ENCODE measurements at regions not wholly inside any gene's neighbourhood (a gene's known extent, or its start where the extent isn't known, plus 50 kb on each side); places are given as distances from the start of the nearest gene placed in this dataset.

GRCh38 chr2:133941666-133942065, 312.2 kb upstream of the MGAT5 start:
- Mint-ChIP-seq H3K36me3 (ENCODE audit: low read depth) (no peaks in the 10 kb centered on the region), H3K4me1 (ENCODE audit: low read depth) (no peaks in the 10 kb centered on the region), H3K4me3 (no peak overlapping the region), H3K9me3 (no peaks in the 10 kb centered on the region), H3K27ac (no peak overlapping the region), H3K27me3 (peaks cover 17% of the 10 kb centered on the region)

DNA sequence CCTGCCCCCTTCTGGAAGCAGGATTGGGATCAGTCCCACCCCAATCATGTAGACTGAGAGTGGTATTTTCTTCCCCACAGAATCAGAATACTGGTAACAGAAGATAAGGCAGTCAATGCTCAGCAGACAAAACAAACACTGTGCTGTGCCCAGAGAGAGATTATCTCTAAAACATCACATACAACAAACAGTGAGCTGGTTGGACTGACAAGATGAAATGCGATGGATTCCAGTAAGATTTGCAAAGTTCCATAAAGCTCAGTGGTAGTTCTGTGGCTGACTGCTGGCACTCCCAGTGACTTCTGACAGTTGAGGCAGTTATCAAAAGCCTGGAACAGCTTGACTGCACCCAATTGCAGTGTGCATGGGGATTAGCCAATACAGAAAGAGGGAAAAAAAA, 311.5 kb upstream of the MGAT5 start:
- no peaks in the 10 kb centered on the region for H3K9me3 Mint-ChIP-seq
- no peak overlapping the region for H3K27ac Mint-ChIP-seq
- no peak overlapping the region for H3K4me3 Mint-ChIP-seq
- H3K27me3 Mint-ChIP-seq = peaks cover 15% of the 10 kb centered on the region
- H3K36me3 Mint-ChIP-seq (ENCODE audit: low read depth) = no peaks in the 10 kb centered on the region
- H3K4me1 Mint-ChIP-seq (ENCODE audit: low read depth) = no peaks in the 10 kb centered on the region

DNA sequence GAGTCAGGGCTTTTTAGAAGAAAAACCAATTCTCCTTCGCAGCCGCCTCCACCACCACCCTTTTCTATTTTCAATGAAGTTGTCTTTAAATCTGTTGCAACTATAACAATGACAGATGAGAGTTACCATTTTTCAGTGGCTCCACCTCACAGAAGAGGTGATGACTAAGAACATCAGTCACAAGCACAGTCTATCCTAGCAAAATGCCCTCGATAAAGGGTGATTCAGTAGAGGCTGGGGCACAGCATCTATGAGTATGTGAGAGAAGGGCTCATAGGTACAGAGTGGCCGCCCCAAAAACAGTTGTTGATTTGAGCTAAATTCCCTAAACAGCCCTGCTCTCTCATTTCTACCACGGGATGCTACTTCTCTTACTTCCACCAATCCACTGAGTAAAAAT, 310.8 kb upstream of the MGAT5 start:
- Mint-ChIP-seq H3K9me3 (no peaks in the 10 kb centered on the region), H3K4me1 (ENCODE audit: low read depth) (no peaks in the 10 kb centered on the region), H3K27me3 (peaks cover 13% of the 10 kb centered on the region), H3K36me3 (ENCODE audit: low read depth) (no peaks in the 10 kb centered on the region), H3K27ac (no peak overlapping the region), H3K4me3 (no peak overlapping the region)

DNA sequence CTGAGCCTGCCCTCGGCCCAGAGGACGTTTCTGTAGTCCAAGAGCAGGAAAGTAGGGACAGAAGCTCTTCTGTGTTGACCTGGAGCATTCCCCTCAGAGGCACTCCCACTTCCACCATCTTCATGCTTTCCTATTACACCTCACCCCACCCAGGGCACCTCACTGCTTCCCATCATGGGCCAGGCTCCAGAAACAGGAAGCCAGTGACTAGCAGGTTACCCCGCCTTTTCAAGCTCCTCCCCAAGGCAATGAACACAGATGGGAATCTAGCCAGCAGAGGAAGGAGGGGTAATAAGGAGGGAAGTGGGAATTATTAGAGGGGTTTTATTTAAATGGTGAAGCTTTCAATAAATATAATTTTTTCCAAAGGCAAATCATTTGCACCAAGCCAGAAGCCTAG, 308.8 kb upstream of the MGAT5 start:
- no peak overlapping the region for H3K27ac Mint-ChIP-seq
- H3K36me3 Mint-ChIP-seq (ENCODE audit: low read depth) = no peaks in the 10 kb centered on the region
- peaks cover 6% of the 10 kb centered on the region for H3K27me3 Mint-ChIP-seq
- no peak overlapping the region for H3K4me3 Mint-ChIP-seq
- H3K4me1 Mint-ChIP-seq (ENCODE audit: low read depth) = no peaks in the 10 kb centered on the region
- H3K9me3 Mint-ChIP-seq = no peaks in the 10 kb centered on the region

DNA sequence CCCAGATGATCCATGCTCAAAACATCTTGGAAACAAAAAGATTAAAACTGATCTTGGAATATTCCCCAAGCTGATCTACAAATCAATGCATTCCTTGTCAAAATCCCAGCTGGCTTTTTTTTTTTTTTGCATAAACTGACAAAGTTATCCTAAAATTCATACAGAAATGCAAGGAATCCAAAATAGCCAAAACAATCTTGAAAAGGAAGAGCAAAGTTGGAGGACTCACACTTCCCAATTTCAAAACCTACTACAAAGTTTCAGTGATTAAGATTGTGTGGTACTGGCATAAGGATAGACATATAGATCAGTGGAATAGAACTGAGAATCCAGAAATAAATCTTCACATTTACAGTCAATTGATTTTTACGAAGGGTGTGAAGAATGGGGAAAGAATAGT, 306.8 kb upstream of the MGAT5 start:
- no peak overlapping the region for H3K4me3 Mint-ChIP-seq
- H3K27ac Mint-ChIP-seq = no peak overlapping the region
- no peaks in the 10 kb centered on the region for H3K4me1 Mint-ChIP-seq (ENCODE audit: low read depth)
- H3K9me3 Mint-ChIP-seq = no peaks in the 10 kb centered on the region
- H3K36me3 Mint-ChIP-seq (ENCODE audit: low read depth) = no peaks in the 10 kb centered on the region
- H3K27me3 Mint-ChIP-seq = peaks cover 3% of the 10 kb centered on the region

DNA sequence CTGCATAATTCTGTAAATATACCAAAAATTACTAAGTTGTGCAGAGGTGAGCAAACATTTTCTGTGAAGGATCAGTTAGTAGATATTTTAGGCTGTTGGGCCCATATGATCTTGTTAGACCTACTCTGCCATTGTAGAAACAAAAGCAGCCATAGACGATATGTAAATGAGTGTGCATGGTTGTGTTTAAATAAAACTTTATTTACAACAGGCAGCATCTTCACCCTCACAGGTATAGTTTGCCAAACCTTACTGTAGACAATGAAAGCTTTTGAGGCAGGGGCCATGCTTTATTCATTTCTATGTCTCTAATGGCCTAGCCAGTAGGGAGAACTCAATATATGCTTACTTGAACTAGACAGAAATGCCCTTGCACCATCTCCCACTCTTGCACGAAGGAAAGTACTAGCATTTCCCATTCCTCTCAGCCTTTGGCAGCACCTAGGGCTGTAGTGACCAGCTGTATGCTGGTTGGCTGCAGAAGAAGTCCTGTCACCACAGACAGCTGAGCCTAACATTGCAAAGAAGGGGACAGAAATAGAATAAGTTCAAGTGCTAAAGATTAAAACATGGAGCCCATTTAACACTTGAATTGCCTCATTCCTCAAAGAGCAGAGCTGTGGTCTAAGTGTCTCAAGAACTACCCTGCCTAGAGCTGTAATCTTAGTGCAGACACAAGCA, 305.1 kb upstream of the MGAT5 start:
- peaks cover 3% of the 10 kb centered on the region for H3K27me3 Mint-ChIP-seq
- no peak overlapping the region for H3K27ac Mint-ChIP-seq
- no peaks in the 10 kb centered on the region for H3K9me3 Mint-ChIP-seq
- H3K36me3 Mint-ChIP-seq (ENCODE audit: low read depth) = no peaks in the 10 kb centered on the region
- H3K4me1 Mint-ChIP-seq (ENCODE audit: low read depth) = no peaks in the 10 kb centered on the region
- H3K4me3 Mint-ChIP-seq = no peak overlapping the region

DNA sequence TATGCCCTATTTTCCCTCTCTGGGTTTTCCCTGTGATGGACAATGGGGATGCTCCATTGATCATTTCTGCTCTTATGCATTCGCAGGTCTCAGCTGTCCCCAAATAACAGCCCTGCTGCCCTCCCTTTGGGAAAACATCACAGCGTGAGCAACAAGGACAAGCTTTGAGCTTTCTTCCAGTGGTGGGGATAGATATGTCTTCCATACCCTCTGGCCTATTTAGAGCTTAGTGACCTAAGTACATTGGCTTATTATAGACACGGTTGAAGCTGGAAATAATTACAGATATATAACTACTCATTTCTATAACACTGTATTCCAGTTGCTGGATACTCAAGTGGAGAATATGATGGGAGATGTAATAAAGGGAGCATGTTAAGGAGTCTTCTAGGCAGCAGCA, 304.3 kb upstream of the MGAT5 start:
- no peak overlapping the region for H3K4me3 Mint-ChIP-seq
- H3K4me1 Mint-ChIP-seq (ENCODE audit: low read depth) = no peaks in the 10 kb centered on the region
- peaks cover 3% of the 10 kb centered on the region for H3K27me3 Mint-ChIP-seq
- H3K36me3 Mint-ChIP-seq (ENCODE audit: low read depth) = no peaks in the 10 kb centered on the region
- no peaks in the 10 kb centered on the region for H3K9me3 Mint-ChIP-seq
- H3K27ac Mint-ChIP-seq = no peak overlapping the region

- H3K27me3 Mint-ChIP-seq = peaks cover 4% of the 10 kb centered on the region
- H3K4me3 Mint-ChIP-seq = no peak overlapping the region
- H3K9me3 Mint-ChIP-seq = no peaks in the 10 kb centered on the region
- H3K36me3 Mint-ChIP-seq (ENCODE audit: low read depth) = no peaks in the 10 kb centered on the region
- no peak overlapping the region for H3K27ac Mint-ChIP-seq
- H3K4me1 Mint-ChIP-seq (ENCODE audit: low read depth) = no peaks in the 10 kb centered on the region
Measured at GRCh38 chr2:133951209-133951608, 302.7 kb upstream of the MGAT5 start.

- H3K36me3 Mint-ChIP-seq (ENCODE audit: low read depth) = no peaks in the 10 kb centered on the region
- no peak overlapping the region for H3K27ac Mint-ChIP-seq
- H3K4me1 Mint-ChIP-seq (ENCODE audit: low read depth) = no peaks in the 10 kb centered on the region
- H3K27me3 Mint-ChIP-seq = peaks cover 12% of the 10 kb centered on the region
- H3K9me3 Mint-ChIP-seq = no peaks in the 10 kb centered on the region
- H3K4me3 Mint-ChIP-seq = no peak overlapping the region
Measured at GRCh38 chr2:133952420-133952819, 301.5 kb upstream of the MGAT5 start.

GRCh38 chr2:133952896-133953295, 301.0 kb upstream of the MGAT5 start:
- H3K4me1 Mint-ChIP-seq (ENCODE audit: low read depth) = no peaks in the 10 kb centered on the region
- peaks cover 13% of the 10 kb centered on the region for H3K27me3 Mint-ChIP-seq
- H3K9me3 Mint-ChIP-seq = no peaks in the 10 kb centered on the region
- H3K27ac Mint-ChIP-seq = no peak overlapping the region
- H3K4me3 Mint-ChIP-seq = no peak overlapping the region
- H3K36me3 Mint-ChIP-seq (ENCODE audit: low read depth) = no peaks in the 10 kb centered on the region

DNA sequence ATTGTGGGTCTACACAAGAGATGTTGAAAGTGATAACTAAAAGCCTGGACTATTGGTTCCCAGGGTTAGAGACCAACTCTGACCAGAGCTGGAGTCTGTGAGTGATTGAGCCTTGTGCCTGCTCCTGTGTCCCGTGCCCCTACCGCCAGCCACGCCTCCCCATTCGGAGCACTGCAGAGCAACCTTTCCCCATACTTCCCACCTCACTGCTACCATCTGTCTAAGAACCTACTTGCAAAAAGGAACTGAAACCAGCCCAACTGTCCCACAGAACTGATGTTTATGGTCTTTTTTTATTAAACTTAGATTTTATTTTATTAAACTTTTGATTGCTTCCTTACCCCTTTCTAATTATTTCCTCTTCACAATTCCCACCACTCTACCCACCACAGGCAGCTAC, 300.3 kb upstream of the MGAT5 start:
- H3K4me3 Mint-ChIP-seq = no peak overlapping the region
- H3K9me3 Mint-ChIP-seq = no peaks in the 10 kb centered on the region
- H3K27me3 Mint-ChIP-seq = peaks cover 13% of the 10 kb centered on the region
- no peak overlapping the region for H3K27ac Mint-ChIP-seq
- no peaks in the 10 kb centered on the region for H3K4me1 Mint-ChIP-seq (ENCODE audit: low read depth)
- no peaks in the 10 kb centered on the region for H3K36me3 Mint-ChIP-seq (ENCODE audit: low read depth)

DNA sequence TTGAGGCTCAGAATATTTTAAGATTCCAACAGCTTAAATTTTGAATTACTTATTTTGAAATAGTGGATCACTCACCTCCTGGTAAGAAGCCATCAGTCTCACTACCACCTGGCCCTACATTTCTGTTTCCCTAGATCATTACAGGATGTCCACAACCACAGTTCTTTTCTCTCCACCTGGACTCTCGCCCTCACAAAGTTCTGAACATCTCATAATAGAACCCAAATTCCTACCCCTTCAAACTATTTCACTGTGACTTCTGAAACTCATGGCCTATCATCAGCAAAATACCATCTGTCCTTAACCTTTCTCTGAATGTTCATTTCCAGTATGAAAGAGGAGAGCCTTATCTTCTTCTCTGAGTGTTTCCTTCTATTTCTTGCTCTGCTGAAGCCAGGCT, 299.2 kb upstream of the MGAT5 start:
- Mint-ChIP-seq H3K27me3 (peaks cover 16% of the 10 kb centered on the region), H3K36me3 (ENCODE audit: low read depth) (no peaks in the 10 kb centered on the region), H3K27ac (no peak overlapping the region), H3K4me1 (ENCODE audit: low read depth) (no peaks in the 10 kb centered on the region), H3K9me3 (no peaks in the 10 kb centered on the region), H3K4me3 (no peak overlapping the region)

GRCh38 chr2:133955169-133955568, 298.7 kb upstream of the MGAT5 start:
- Mint-ChIP-seq H3K4me3 (no peak overlapping the region), H3K4me1 (ENCODE audit: low read depth) (no peaks in the 10 kb centered on the region), H3K27me3 (peaks cover 17% of the 10 kb centered on the region), H3K36me3 (ENCODE audit: low read depth) (no peaks in the 10 kb centered on the region), H3K9me3 (no peaks in the 10 kb centered on the region), H3K27ac (no peak overlapping the region)

DNA sequence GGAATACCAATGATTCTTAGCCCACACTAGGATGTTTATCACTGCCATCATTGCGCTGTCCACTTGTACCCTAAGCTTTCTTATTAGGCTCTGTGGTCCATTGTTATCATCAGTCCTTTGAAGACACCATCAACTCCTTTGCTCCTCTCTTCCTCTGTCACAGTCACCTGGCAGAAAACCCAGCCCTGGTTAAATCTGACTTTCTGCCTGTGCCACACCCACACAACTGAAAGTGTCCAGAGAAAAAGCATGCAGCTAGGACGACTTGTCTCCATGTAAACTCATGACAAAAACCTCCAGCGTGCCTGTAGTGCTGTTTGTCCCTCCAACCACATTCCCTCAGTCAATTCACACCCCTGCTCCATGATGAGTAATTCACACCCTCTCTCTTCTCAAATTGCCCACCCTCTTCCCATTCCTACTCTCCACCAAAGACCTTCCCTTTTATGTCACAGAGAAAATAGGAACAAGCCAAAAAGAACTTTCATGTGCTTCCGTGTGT, 297.4 kb upstream of the MGAT5 start:
- Mint-ChIP-seq H3K4me3 (no peak overlapping the region), H3K27ac (no peak overlapping the region), H3K27me3 (peaks cover 17% of the 10 kb centered on the region), H3K4me1 (ENCODE audit: low read depth) (no peaks in the 10 kb centered on the region), H3K9me3 (no peaks in the 10 kb centered on the region), H3K36me3 (ENCODE audit: low read depth) (no peaks in the 10 kb centered on the region)

DNA sequence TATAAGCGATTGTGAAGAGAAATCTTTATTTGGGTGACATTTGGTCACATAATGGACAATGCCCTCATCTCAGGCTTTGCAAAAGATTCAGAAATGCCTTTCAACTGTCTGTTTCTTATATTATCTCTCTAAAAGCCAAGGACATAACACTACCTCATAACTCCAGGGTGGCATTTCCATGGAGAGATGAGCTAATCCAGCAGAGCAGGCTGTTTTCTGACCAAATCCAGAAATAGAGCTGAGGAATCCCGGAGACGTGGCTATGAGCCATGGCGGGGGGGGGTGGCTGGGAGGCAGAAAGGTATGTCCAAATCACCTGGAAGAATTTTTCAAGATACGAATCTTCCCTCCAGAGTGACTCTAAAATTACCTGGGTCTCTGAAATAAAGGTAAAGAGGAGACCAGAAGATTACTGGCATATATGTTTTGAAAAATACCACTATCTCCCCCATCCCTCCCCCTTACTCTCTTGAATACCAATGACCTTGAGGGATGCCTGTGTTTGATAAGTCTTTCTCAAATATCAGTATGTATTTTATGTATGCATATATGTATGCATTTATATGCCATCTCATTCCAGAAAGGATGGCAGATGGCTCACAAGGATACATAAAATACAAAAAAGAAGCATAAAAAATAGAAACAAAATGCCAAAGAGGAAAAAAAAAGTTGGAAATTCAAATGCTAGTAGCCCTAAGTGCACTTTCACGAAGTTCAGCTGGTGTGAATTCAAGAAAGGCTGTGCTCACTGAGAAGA, 296.0 kb upstream of the MGAT5 start:
- H3K4me3 Mint-ChIP-seq = no peak overlapping the region
- H3K27ac Mint-ChIP-seq = no peak overlapping the region
- H3K36me3 Mint-ChIP-seq (ENCODE audit: low read depth) = no peaks in the 10 kb centered on the region
- peaks cover 26% of the 10 kb centered on the region for H3K27me3 Mint-ChIP-seq
- H3K9me3 Mint-ChIP-seq = no peaks in the 10 kb centered on the region
- no peaks in the 10 kb centered on the region for H3K4me1 Mint-ChIP-seq (ENCODE audit: low read depth)

DNA sequence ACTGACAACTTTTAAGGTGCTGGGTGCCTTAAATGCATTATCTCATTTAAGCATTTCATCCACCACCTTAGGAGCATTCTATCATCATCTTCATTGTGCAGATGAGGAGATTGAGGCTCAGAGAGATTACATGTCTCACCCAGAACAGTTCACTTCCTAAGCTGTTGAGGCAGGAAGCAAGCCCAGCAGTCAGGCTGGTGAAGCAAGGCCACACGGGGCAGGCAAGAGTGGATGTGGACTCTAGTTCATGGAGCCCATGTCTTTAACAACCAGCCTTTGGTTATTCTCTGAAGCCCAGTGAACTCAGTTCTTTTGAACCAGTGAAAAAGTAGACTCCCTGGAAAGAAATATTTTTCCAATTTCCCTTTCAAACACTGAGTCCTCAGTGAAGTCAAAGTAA, 294.8 kb upstream of the MGAT5 start:
- no peaks in the 10 kb centered on the region for H3K4me1 Mint-ChIP-seq (ENCODE audit: low read depth)
- peaks cover 30% of the 10 kb centered on the region for H3K27me3 Mint-ChIP-seq
- no peak overlapping the region for H3K4me3 Mint-ChIP-seq
- no peaks in the 10 kb centered on the region for H3K36me3 Mint-ChIP-seq (ENCODE audit: low read depth)
- no peak overlapping the region for H3K27ac Mint-ChIP-seq
- H3K9me3 Mint-ChIP-seq = peaks cover 4% of the 10 kb centered on the region
